GM18870 (cell line): ENCODE measurements at regions not wholly inside any gene's neighbourhood (a gene's known extent, or its start where the extent isn't known, plus 50 kb on each side); places are given as distances from the start of the nearest gene placed in this dataset.
A peak's percentile ranks its signal among the peaks of the same experiment; 100 is the strongest.

Experiments used
- ATAC-seq: cut with Tn5 transposase; IDR thresholded peaks from one replicate; pipeline ENCODE4 v1.9.1; 2021; ENCODE audit warnings: moderate library complexity; ENCODE audit not compliant: unreplicated experiment

- no peak for ATAC-seq
Measured at GRCh38 chr4:130238121-130238520, 1142.2 kb downstream of the C4orf33 start.

- ATAC-seq = no peak
Measured at GRCh38 chr4:130249002-130249401, 1153.0 kb downstream of the C4orf33 start.

- no peak for ATAC-seq
Measured at GRCh38 chr4:130257271-130257670, 1161.3 kb downstream of the C4orf33 start.

GRCh38 chr4:130266814-130267213 lies 1170.9 kb downstream of the C4orf33 start:
- no peak for ATAC-seq

- no peak for ATAC-seq
Measured at GRCh38 chr4:130288576-130288975, 1192.6 kb downstream of the C4orf33 start.

GRCh38 chr4:130293692-130294091 lies 1197.7 kb downstream of the C4orf33 start:
- no peak for ATAC-seq

GRCh38 chr4:130296448-130296847 lies 1200.5 kb downstream of the C4orf33 start:
- ATAC-seq = no peak

GRCh38 chr4:130306566-130306965 lies 1210.6 kb downstream of the C4orf33 start:
- no peak for ATAC-seq

GRCh38 chr4:130309221-130309620 lies 1213.3 kb downstream of the C4orf33 start:
- no peak for ATAC-seq

GRCh38 chr4:130322439-130322838 lies 1226.5 kb downstream of the C4orf33 start:
- ATAC-seq = no peak

- ATAC-seq = no peak
Measured at GRCh38 chr4:130329036-130329435, 1233.1 kb downstream of the C4orf33 start.

- ATAC-seq = no peak
Measured at GRCh38 chr4:130333241-130333759, 1237.3 kb downstream of the C4orf33 start.

- no peak for ATAC-seq
Measured at GRCh38 chr4:130335417-130336194, 1239.7 kb downstream of the C4orf33 start.

GRCh38 chr4:130336585-130337217 lies 1240.7 kb downstream of the C4orf33 start:
- peak; percentile 91 for ATAC-seq

GRCh38 chr4:130338851-130339250 lies 1242.9 kb downstream of the C4orf33 start:
- no peak for ATAC-seq

GRCh38 chr4:130349745-130350144 lies 1253.8 kb downstream of the C4orf33 start:
- ATAC-seq = no peak

- ATAC-seq = no peak
Measured at GRCh38 chr4:130356873-130357272, 1260.9 kb downstream of the C4orf33 start.

GRCh38 chr4:130359542-130359941 lies 1263.6 kb downstream of the C4orf33 start:
- ATAC-seq = no peak

- no peak for ATAC-seq
Measured at GRCh38 chr4:130361616-130362015, 1265.7 kb downstream of the C4orf33 start.

- ATAC-seq = no peak
Measured at GRCh38 chr4:130368668-130369067, 1272.7 kb downstream of the C4orf33 start.

GRCh38 chr4:130393231-130393630 lies 1297.3 kb downstream of the C4orf33 start:
- no peak for ATAC-seq

GRCh38 chr4:130393642-130394041 lies 1297.7 kb downstream of the C4orf33 start:
- no peak for ATAC-seq
